Parathyroid adenoma (tissue), 2 donors: ENCODE measurements at regions not wholly inside any gene's neighbourhood (a gene's known extent, or its start where the extent isn't known, plus 50 kb on each side); places are given as distances from the start of the nearest gene placed in this dataset.

Source experiments
- H2AFZ ChIP-seq: fragments of 300-600 bp; sonication (generic); one replicate; pipeline ENCODE4 v1.7.0; 2017; ENCODE audit warnings: antibody characterized with exemption, mild to moderate bottlenecking
- H3K27ac ChIP-seq: fragments of 300-600 bp; sonication (generic); one replicate; pipeline ENCODE4 v1.7.0; 2017
- H3K27me3 ChIP-seq: fragments of 300-600 bp; sonication (generic); one replicate; pipeline ENCODE4 v1.7.0; 2017; ENCODE audit warnings: low read length; ENCODE audit not compliant: control insufficient read depth, insufficient read depth
- H3K36me3 ChIP-seq: fragments of 300-600 bp; sonication (generic); one replicate; pipeline ENCODE4 v1.7.0; 2017; ENCODE audit warnings: low read length; ENCODE audit not compliant: control insufficient read depth, insufficient read depth
- H3K4me1 ChIP-seq: fragments of 300-600 bp; sonication (generic); one replicate; pipeline ENCODE4 v1.7.0; 2017; ENCODE audit warnings: control low read depth
- H3K4me2 ChIP-seq: fragments of 300-600 bp; sonication (generic); one replicate; pipeline ENCODE4 v1.7.0; 2017; ENCODE audit warnings: low read length
- H3K4me3 ChIP-seq: fragments of 300-600 bp; sonication (generic); one replicate; pipeline ENCODE4 v1.7.0; 2017; ENCODE audit warnings: low read depth, low read length
- H3K79me2 ChIP-seq: fragments of 300-600 bp; sonication (generic); one replicate; pipeline ENCODE4 v1.7.0; 2017; ENCODE audit warnings: control low read depth
- H3K9ac ChIP-seq: fragments of 300-600 bp; sonication (generic); one replicate; pipeline ENCODE4 v1.7.0; 2017; ENCODE audit warnings: mild to moderate bottlenecking
- H3K9me3 ChIP-seq: fragments of 300-600 bp; sonication (generic); one replicate; pipeline ENCODE4 v1.7.0; 2017; ENCODE audit warnings: low read length; ENCODE audit not compliant: control insufficient read depth
- TF ChIP-seq, protein P1 (sequence below): fragments of 300-600 bp; sonication (generic); IDR thresholded peaks from one replicate; pipeline ENCODE4 v1.7.0; 2017; ENCODE audit warnings: antibody characterized with exemption, mild to moderate bottlenecking
- donor health status: primary hyperparathyroidism.

GRCh38 chr2:234830853-234831252 lies 121.0 kb upstream of the SH3BP4 start:
- no peaks in the 10 kb centered on the region for H3K27me3 ChIP-seq
- no peak overlapping the region for H3K4me3 ChIP-seq
- no peak overlapping the region for H3K9ac ChIP-seq
- H3K36me3 ChIP-seq: no peaks in the 10 kb centered on the region
- H3K79me2 ChIP-seq: no peaks in the 10 kb centered on the region
- H3K27ac ChIP-seq: no peak overlapping the region
- no peak overlapping the region for H2AFZ ChIP-seq
- H3K4me2 ChIP-seq: no peak overlapping the region
- no peaks in the 10 kb centered on the region for H3K4me1 ChIP-seq
- no peaks in the 10 kb centered on the region for H3K9me3 ChIP-seq
- TF ChIP-seq, protein P1, sequence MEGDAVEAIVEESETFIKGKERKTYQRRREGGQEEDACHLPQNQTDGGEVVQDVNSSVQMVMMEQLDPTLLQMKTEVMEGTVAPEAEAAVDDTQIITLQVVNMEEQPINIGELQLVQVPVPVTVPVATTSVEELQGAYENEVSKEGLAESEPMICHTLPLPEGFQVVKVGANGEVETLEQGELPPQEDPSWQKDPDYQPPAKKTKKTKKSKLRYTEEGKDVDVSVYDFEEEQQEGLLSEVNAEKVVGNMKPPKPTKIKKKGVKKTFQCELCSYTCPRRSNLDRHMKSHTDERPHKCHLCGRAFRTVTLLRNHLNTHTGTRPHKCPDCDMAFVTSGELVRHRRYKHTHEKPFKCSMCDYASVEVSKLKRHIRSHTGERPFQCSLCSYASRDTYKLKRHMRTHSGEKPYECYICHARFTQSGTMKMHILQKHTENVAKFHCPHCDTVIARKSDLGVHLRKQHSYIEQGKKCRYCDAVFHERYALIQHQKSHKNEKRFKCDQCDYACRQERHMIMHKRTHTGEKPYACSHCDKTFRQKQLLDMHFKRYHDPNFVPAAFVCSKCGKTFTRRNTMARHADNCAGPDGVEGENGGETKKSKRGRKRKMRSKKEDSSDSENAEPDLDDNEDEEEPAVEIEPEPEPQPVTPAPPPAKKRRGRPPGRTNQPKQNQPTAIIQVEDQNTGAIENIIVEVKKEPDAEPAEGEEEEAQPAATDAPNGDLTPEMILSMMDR: no peak

- Histone ChIP-seq H3K79me2 (no peaks in the 10 kb centered on the region), H3K27me3 (no peaks in the 10 kb centered on the region), H3K27ac (no peak overlapping the region), H2AFZ (no peak overlapping the region), H3K4me2 (no peak overlapping the region), H3K4me1 (no peaks in the 10 kb centered on the region), H3K9me3 (no peaks in the 10 kb centered on the region), H3K4me3 (no peak overlapping the region), H3K36me3 (no peaks in the 10 kb centered on the region), H3K9ac (no peak overlapping the region)
- TF ChIP-seq, protein P1: no peak
Observed at GRCh38 chr2:234829074-234829455, 122.8 kb upstream of the SH3BP4 start.

DNA sequence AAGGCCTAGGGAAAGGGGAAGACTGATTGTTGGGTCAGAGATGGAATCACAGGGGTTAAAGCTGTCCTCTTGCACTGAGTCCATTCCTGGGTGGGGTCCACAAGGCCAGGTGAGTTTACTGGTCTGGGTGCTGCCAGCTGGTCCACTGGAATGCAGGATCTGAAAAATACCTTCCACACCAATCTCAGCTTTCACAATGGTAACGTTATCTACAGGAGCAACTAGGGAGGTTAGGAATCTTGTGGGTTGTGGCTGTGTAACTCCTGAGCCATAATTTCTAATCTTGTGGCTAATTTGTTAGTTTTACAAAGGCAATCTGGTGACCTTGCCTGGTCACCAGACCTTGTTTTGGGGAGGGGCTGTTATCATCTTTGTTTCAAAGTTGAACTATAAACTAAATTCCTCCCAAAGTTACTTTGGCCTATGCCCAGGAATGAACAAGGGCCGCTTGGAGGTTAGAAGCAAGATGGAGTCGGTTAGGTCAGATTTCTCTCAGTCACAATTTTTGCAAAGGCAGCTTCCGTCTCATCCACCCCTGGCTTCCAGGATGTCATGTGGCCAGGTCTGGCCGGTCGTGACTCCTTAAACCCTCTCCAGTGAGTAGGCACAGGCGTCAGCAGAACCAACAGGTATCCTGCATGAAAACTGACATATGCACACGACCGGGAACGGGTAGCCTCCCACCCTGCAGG lies 123.3 kb upstream of the SH3BP4 start:
- Histone ChIP-seq H3K79me2 (no peaks in the 10 kb centered on the region), H3K9ac (no peak overlapping the region), H3K9me3 (no peaks in the 10 kb centered on the region), H2AFZ (no peak overlapping the region), H3K27ac (no peak overlapping the region), H3K4me2 (no peak overlapping the region), H3K4me1 (no peaks in the 10 kb centered on the region), H3K4me3 (no peak overlapping the region), H3K36me3 (no peaks in the 10 kb centered on the region), H3K27me3 (no peaks in the 10 kb centered on the region)
- TF ChIP-seq, protein P1: no peak

GRCh38 chr2:234827096-234827860 lies 124.5 kb upstream of the SH3BP4 start:
- TF ChIP-seq, protein P1: no peak
- no peak overlapping the region for H3K27ac ChIP-seq

More at GRCh38 chr2:234827096-234827860, 124.5 kb upstream of the SH3BP4 start:
- Histone ChIP-seq H3K79me2 (no peaks in the 10 kb centered on the region), H3K36me3 (no peaks in the 10 kb centered on the region), H3K4me2 (no peak overlapping the region), H3K4me1 (no peaks in the 10 kb centered on the region), H3K9me3 (no peaks in the 10 kb centered on the region), H3K27me3 (no peaks in the 10 kb centered on the region), H2AFZ (no peak overlapping the region), H3K9ac (no peak overlapping the region), H3K4me3 (no peak overlapping the region)
